ENCODE measurements at regions not wholly inside any gene's neighbourhood (a gene's known extent, or its start where the extent isn't known, plus 50 kb on each side); places are given as distances from the start of the nearest gene placed in this dataset.

- no peak for TF ChIP-seq EZH2 (IDR thresholded peaks at IDR 0.05; ENCODE audit: low read length, unreplicated experiment)
- TF ChIP-seq, protein P1, sequence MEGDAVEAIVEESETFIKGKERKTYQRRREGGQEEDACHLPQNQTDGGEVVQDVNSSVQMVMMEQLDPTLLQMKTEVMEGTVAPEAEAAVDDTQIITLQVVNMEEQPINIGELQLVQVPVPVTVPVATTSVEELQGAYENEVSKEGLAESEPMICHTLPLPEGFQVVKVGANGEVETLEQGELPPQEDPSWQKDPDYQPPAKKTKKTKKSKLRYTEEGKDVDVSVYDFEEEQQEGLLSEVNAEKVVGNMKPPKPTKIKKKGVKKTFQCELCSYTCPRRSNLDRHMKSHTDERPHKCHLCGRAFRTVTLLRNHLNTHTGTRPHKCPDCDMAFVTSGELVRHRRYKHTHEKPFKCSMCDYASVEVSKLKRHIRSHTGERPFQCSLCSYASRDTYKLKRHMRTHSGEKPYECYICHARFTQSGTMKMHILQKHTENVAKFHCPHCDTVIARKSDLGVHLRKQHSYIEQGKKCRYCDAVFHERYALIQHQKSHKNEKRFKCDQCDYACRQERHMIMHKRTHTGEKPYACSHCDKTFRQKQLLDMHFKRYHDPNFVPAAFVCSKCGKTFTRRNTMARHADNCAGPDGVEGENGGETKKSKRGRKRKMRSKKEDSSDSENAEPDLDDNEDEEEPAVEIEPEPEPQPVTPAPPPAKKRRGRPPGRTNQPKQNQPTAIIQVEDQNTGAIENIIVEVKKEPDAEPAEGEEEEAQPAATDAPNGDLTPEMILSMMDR (conservative IDR thresholded peaks at IDR 0.05; ENCODE audit: low read depth, low read length), result no peak
- no peak for TF ChIP-seq EZH2phosphoT487 (IDR thresholded peaks at IDR 0.05; ENCODE audit: borderline replicate concordance, low read length)
Observed at GRCh38 chr5:89230178-89230577, 347.2 kb upstream of the MEF2C start.

Measured in PC-3 (cell line).